Naive thymus-derived CD4-positive, alpha-beta T cell (primary cell): ENCODE measurements at regions not wholly inside any gene's neighbourhood (a gene's known extent, or its start where the extent isn't known, plus 50 kb on each side); places are given as distances from the start of the nearest gene placed in this dataset.
"Not testable (repeated sequence)": the region's sequence is repeated elsewhere in the genome, so short reads cannot be mapped to it uniquely, and the experiment has no call there.

Experiments used
- ATAC-seq: fragments of 150-1000 bp; cut with Tn5 transposase; 2 replicates; pipeline ENCODE4 v1.10.0; 2021; ENCODE audit warnings: mild to moderate bottlenecking, moderate library complexity
- CTCF ChIA-PET: fragments of 350-600 bp; sonication (Branson Sonifier 250); formaldehyde crosslinking; loops from one replicate; lab custom pipeline; 2021; ENCODE audit warnings: antibody characterized with exemption; lab: Charles Lee
- POLR2A ChIA-PET: fragments of 350-600 bp; sonication (Branson Sonifier 250); formaldehyde crosslinking; loops from one replicate; lab custom pipeline; 2021; ENCODE audit warnings: antibody characterized with exemption, inconsistent platforms; lab: Charles Lee
- DNase-seq, 9 donors: peaks; one replicate each; pipeline versions ENCODE4 v3.0.0 to v3.0.0-alpha.2; 2020 to 2022; ENCODE audit warnings: mixed read lengths in 1 of 9
- H3K27ac ChIP-seq: one replicate; pipeline ENCODE4 v1.7.0; 2013; ENCODE audit warnings: mild to moderate bottlenecking, low read depth, low read length, moderate library complexity
- H3K27me3 ChIP-seq, 2 donors: one replicate each; pipeline ENCODE4 v1.7.0; 2013; ENCODE audit warnings: low read length in 2 of 2, mild to moderate bottlenecking in 2 of 2, moderate library complexity in 2 of 2; ENCODE audit not compliant: control insufficient read depth in 2 of 2, insufficient read depth in 2 of 2
- H3K36me3 ChIP-seq, 3 experiments: 1 replicate in 2 of 3; 2 replicates in 1 of 3; pipeline ENCODE4 v1.7.0; 2013; ENCODE audit warnings: low read length in 3 of 3, mild to moderate bottlenecking in 3 of 3, moderate library complexity in 1 of 3; ENCODE audit not compliant: insufficient read depth in 3 of 3, control insufficient read depth in 2 of 3
- H3K4me1 ChIP-seq, 2 donors: one replicate each; pipeline ENCODE4 v1.7.0; 2013; ENCODE audit warnings: low read length in 2 of 2, mild to moderate bottlenecking in 2 of 2, moderate library complexity in 1 of 2; ENCODE audit not compliant: control insufficient read depth in 2 of 2, insufficient read depth in 2 of 2
- H3K4me3 ChIP-seq: 2 replicates; pipeline ENCODE4 v1.7.0; 2013; ENCODE audit warnings: mild to moderate bottlenecking, low read length
- H3K9me3 ChIP-seq, 3 experiments: 1 replicate in 2 of 3; 2 replicates in 1 of 3; pipeline ENCODE4 v1.7.0; 2013; ENCODE audit warnings: low read length in 3 of 3; ENCODE audit not compliant: control insufficient read depth in 2 of 3
- H3K27ac Mint-ChIP-seq, 9 donors: one replicate each; pipeline ENCODE4 v1.8.0; 2020 to 2022; ENCODE audit warnings: mixed read lengths in 9 of 9, mild to moderate bottlenecking in 8 of 9, moderate library complexity in 5 of 9, inconsistent platforms in 2 of 9
- H3K27me3 Mint-ChIP-seq, 5 donors: one replicate each; pipeline ENCODE4 v1.8.0; 2021 to 2022; ENCODE audit warnings: mixed read lengths in 5 of 5, mild to moderate bottlenecking in 1 of 5
- H3K36me3 Mint-ChIP-seq, 5 donors: one replicate each; pipeline ENCODE4 v1.8.0; 2020 to 2022; ENCODE audit warnings: mixed read lengths in 5 of 5, mild to moderate bottlenecking in 3 of 5, inconsistent platforms in 1 of 5
- H3K4me1 Mint-ChIP-seq, 7 donors: one replicate each; pipeline ENCODE4 v1.8.0; 2020 to 2022; ENCODE audit warnings: mixed read lengths in 7 of 7, mild to moderate bottlenecking in 3 of 7, inconsistent platforms in 1 of 7
- H3K4me3 Mint-ChIP-seq, 10 donors: one replicate each; pipeline ENCODE4 v1.8.0; 2020 to 2022; ENCODE audit warnings: mild to moderate bottlenecking in 10 of 10, mixed read lengths in 10 of 10, moderate library complexity in 6 of 10, inconsistent platforms in 2 of 10
- H3K9me3 Mint-ChIP-seq, 11 donors: one replicate each; pipeline ENCODE4 v1.8.0; 2020 to 2022; ENCODE audit warnings: mixed read lengths in 11 of 11, mild to moderate bottlenecking in 4 of 11, inconsistent platforms in 1 of 11, moderate library complexity in 1 of 11
- intact Hi-C, 2 donors: fragments of 100-400 bp; cut with micrococcal nuclease; formaldehyde crosslinking; loops; one replicate each; pipeline ENCODE4 v1.15.1; 2023

- Mint-ChIP-seq H3K4me1 (no peaks in the 10 kb centered on the region), H3K27ac (no peak overlapping the region), H3K4me3 (no peak overlapping the region), H3K27me3 (peaks cover 7 to 64% (median 42%) of the 10 kb centered on the region in 5 donors), H3K36me3 (no peaks in the 10 kb centered on the region), H3K9me3 (peaks cover 0 to 27% (median 9%) of the 10 kb centered on the region in 11 donors)
- Histone ChIP-seq H3K36me3 (no peaks in the 10 kb centered on the region), H3K27ac (no peak overlapping the region), H3K27me3 (no peaks in the 10 kb centered on the region), H3K4me1 (no peaks in the 10 kb centered on the region), H3K9me3 (no peaks in the 10 kb centered on the region), H3K4me3 (no peak overlapping the region)
- no peak for DNase-seq
- intact Hi-C loops: no loop called here
- POLR2A ChIA-PET: no interaction called here
- no peak for ATAC-seq
- CTCF ChIA-PET: no interaction called here
Observed at GRCh38 chr15:61342390-61342789, 113.3 kb upstream of the RORA start.

- H3K27ac ChIP-seq: no peak overlapping the region
- H3K27me3 ChIP-seq: peaks cover 0 to 5% of the 10 kb centered on the region in 2 donors
- intact Hi-C loops: no loop called here
- CTCF ChIA-PET: no interaction called here
- H3K9me3 ChIP-seq: no peaks in the 10 kb centered on the region
- peaks cover 4 to 51% (median 37%) of the 10 kb centered on the region in 5 donors for H3K27me3 Mint-ChIP-seq
- H3K4me1 ChIP-seq: no peaks in the 10 kb centered on the region
- H3K36me3 Mint-ChIP-seq: no peaks in the 10 kb centered on the region
- POLR2A ChIA-PET: no interaction called here
- H3K4me3 Mint-ChIP-seq: no peak overlapping the region
- DNase-seq (no peak), ATAC-seq (no peak)
- H3K4me3 ChIP-seq: no peak overlapping the region
- no peak overlapping the region for H3K27ac Mint-ChIP-seq
- H3K9me3 Mint-ChIP-seq: peaks cover 0 to 27% (median 9%) of the 10 kb centered on the region in 11 donors
- no peaks in the 10 kb centered on the region for H3K4me1 Mint-ChIP-seq
- no peaks in the 10 kb centered on the region for H3K36me3 ChIP-seq
Observed at GRCh38 chr15:61339516-61339915, 110.4 kb upstream of the RORA start.

- no peak overlapping the region for H3K4me3 ChIP-seq
- ChIA-PET POLR2A (no interaction called here), CTCF (no interaction called here)
- Mint-ChIP-seq H3K4me3 (no peak overlapping the region), H3K27me3 (peaks cover 0 to 46% (median 34%) of the 10 kb centered on the region in 5 donors), H3K27ac (no peak overlapping the region), H3K36me3 (peaks cover 0 to 4% (median 0%) of the 10 kb centered on the region in 5 donors), H3K4me1 (no peaks in the 10 kb centered on the region), H3K9me3 (peaks cover 0 to 21% (median 4%) of the 10 kb centered on the region in 11 donors)
- no peaks in the 10 kb centered on the region for H3K9me3 ChIP-seq
- no peaks in the 10 kb centered on the region for H3K36me3 ChIP-seq
- ATAC-seq: no peak
- H3K4me1 ChIP-seq: no peaks in the 10 kb centered on the region
- DNase-seq: no peak
- intact Hi-C loops: no loop called here
- H3K27me3 ChIP-seq: peaks cover 0 to 5% of the 10 kb centered on the region in 2 donors
- no peak overlapping the region for H3K27ac ChIP-seq
Observed at GRCh38 chr15:61337541-61337940, 108.4 kb upstream of the RORA start.

- Mint-ChIP-seq H3K9me3 (peaks cover 0 to 17% (median 4%) of the 10 kb centered on the region in 11 donors), H3K4me3 (no peak overlapping the region), H3K27me3 (peaks cover 4 to 45% (median 40%) of the 10 kb centered on the region in 5 donors), H3K4me1 (no peaks in the 10 kb centered on the region), H3K27ac (no peak overlapping the region), H3K36me3 (peaks cover 0 to 4% (median 0%) of the 10 kb centered on the region in 5 donors)
- DNase-seq: no peak
- CTCF ChIA-PET: no interaction called here
- Histone ChIP-seq H3K4me1 (no peaks in the 10 kb centered on the region), H3K4me3 (no peak overlapping the region), H3K9me3 (no peaks in the 10 kb centered on the region), H3K36me3 (no peaks in the 10 kb centered on the region), H3K27me3 (peaks cover 0 to 5% of the 10 kb centered on the region in 2 donors), H3K27ac (no peak overlapping the region)
- POLR2A ChIA-PET: no interaction called here
- ATAC-seq: no peak
- intact Hi-C loops: no loop called here
Observed at GRCh38 chr15:61336026-61336638, 107.0 kb upstream of the RORA start.

DNA sequence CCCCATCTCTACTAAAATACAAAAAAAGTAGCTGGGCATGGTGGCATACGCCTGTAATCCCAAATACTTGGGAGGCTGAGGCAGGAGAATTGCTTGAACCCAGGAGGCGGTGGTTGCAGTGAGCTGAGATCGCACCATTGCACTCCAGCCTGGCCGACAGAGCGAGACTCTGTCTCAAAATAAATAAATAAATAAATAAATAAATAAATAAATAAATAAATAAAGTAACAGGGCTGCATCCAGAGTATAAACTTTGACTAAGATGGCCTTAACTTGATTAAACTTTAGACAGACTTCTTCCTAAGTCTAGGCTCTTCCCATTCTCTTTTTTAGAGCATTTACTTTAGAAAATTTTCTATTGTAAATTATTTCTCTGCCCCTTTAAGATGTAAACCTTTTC, 105.6 kb upstream of the RORA start:
- intact Hi-C loops: not testable (repeated sequence)

DNA sequence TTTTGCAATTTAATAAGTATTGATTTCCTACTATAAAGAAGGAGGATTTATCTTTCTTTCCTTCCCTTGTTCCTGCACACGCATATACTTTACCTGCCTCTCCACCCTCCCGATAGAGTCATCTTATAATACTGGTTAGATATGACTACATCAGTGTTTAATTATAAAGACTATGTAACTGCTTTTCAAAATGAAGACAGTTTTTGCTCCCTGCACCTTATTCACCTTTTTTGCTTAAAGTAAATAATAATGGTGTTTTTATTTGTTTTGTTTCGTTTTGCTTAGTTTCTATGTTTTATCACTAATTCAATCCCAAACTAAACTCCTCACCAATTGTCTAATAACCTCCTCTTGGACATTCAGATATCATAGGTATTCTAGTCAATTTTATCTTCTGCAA, 101.9 kb upstream of the RORA start:
- Mint-ChIP-seq H3K4me3 (no peak overlapping the region), H3K27me3 (peaks cover 4 to 32% (median 21%) of the 10 kb centered on the region in 5 donors), H3K36me3 (peaks cover 0 to 4% (median 0%) of the 10 kb centered on the region in 5 donors), H3K4me1 (no peaks in the 10 kb centered on the region), H3K27ac (no peak overlapping the region), H3K9me3 (peaks cover 0 to 13% (median 0%) of the 10 kb centered on the region in 11 donors)
- H3K4me1 ChIP-seq: no peaks in the 10 kb centered on the region
- no peak overlapping the region for H3K27ac ChIP-seq
- DNase-seq (no peak), ATAC-seq (no peak)
- peaks cover 0 to under 1% of the 10 kb centered on the region in 2 donors for H3K27me3 ChIP-seq
- no peaks in the 10 kb centered on the region for H3K36me3 ChIP-seq
- H3K9me3 ChIP-seq: no peaks in the 10 kb centered on the region
- CTCF ChIA-PET: no interaction called here
- POLR2A ChIA-PET: no interaction called here
- no peak overlapping the region for H3K4me3 ChIP-seq
- intact Hi-C loops: no loop called here

More for the DNA sequence above, 105.6 kb upstream of the RORA start:
- H3K4me3 Mint-ChIP-seq, CTCF ChIA-PET, POLR2A ChIA-PET, ATAC-seq, H3K9me3 ChIP-seq, H3K4me3 ChIP-seq, H3K27ac Mint-ChIP-seq, H3K36me3 Mint-ChIP-seq, DNase-seq, H3K4me1 Mint-ChIP-seq, H3K4me1 ChIP-seq, H3K27me3 ChIP-seq, H3K27ac ChIP-seq, H3K36me3 ChIP-seq: not testable (repeated sequence)
- peaks cover 0 to 17% (median 4%) of the 10 kb centered on the region in 11 donors for H3K9me3 Mint-ChIP-seq
- H3K27me3 Mint-ChIP-seq: peaks cover 4 to 36% (median 31%) of the 10 kb centered on the region in 5 donors

DNA sequence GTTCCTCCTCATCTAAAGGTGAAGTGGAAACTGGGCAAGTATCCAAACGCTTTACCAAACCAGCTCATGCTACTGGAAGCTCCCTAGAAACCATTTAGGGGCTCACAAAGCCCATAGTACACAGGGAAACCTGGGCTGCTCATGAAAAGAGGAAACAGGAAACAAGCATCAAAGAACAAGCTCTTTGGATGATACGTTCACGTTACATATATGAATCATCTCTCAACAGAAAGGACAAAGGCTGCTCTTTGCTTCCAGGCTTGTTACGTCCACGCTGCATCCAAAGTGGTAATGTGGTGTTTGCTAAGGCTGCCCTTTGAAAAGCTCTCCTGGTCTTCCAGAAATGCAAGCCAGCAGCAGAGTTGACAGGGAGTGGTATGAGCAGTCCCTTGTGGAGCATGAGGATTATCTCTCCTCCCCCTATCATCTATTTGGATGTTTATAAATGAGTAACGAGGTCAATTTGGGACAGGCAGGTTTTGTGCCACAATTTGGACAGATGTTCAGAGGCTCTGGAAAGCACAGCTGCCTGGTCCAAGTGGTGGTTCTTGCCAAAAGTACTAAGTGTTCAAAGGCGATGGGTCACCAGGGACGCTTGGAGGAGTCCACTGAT, 98.0 kb upstream of the RORA start:
- peaks cover 0 to 6% (median 0%) of the 10 kb centered on the region in 11 donors for H3K9me3 Mint-ChIP-seq
- no peak overlapping the region for H3K4me3 ChIP-seq
- H3K4me1 Mint-ChIP-seq: no peaks in the 10 kb centered on the region
- H3K27me3 ChIP-seq: no peaks in the 10 kb centered on the region
- CTCF ChIA-PET: no interaction called here
- no peaks in the 10 kb centered on the region for H3K36me3 Mint-ChIP-seq
- intact Hi-C loops: no loop called here
- H3K9me3 ChIP-seq: no peaks in the 10 kb centered on the region
- no peak overlapping the region for H3K27ac ChIP-seq
- H3K27ac Mint-ChIP-seq: no peak overlapping the region
- POLR2A ChIA-PET: no interaction called here
- ATAC-seq: no peak
- no peaks in the 10 kb centered on the region for H3K4me1 ChIP-seq
- H3K27me3 Mint-ChIP-seq: peaks cover 5 to 35% (median 21%) of the 10 kb centered on the region in 5 donors
- no peak overlapping the region for H3K4me3 Mint-ChIP-seq
- no peak for DNase-seq
- no peaks in the 10 kb centered on the region for H3K36me3 ChIP-seq
